Naive B cell (primary cell): ENCODE measurements at regions not wholly inside any gene's neighbourhood (a gene's known extent, or its start where the extent isn't known, plus 50 kb on each side); places are given as distances from the start of the nearest gene placed in this dataset.
A peak's percentile ranks its signal among the peaks of the same experiment; 100 is the strongest.
"Not testable (repeated sequence)": the region's sequence is repeated elsewhere in the genome, so short reads cannot be mapped to it uniquely, and the experiment has no call there.

Source experiments
- ATAC-seq, 2 donors: fragments of 150-1000 bp; cut with Tn5 transposase; 2 replicates each; pipeline ENCODE4 v1.10.0; 2021; ENCODE audit warnings: low read depth in 2 of 2, mild to moderate bottlenecking in 2 of 2, moderate library complexity in 2 of 2
- DNase-seq: peaks from one replicate; pipeline ENCODE4 v3.0.0; 2022
- H3K27ac Mint-ChIP-seq, 6 donors: one replicate each; pipeline ENCODE4 v1.8.0; 2020 to 2022; ENCODE audit warnings: mild to moderate bottlenecking in 6 of 6, mixed read lengths in 6 of 6, moderate library complexity in 5 of 6, inconsistent platforms in 2 of 6
- H3K27me3 Mint-ChIP-seq, 3 donors: one replicate each; pipeline ENCODE4 v1.8.0; 2021 to 2022; ENCODE audit warnings: mixed read lengths in 3 of 3, mild to moderate bottlenecking in 1 of 3
- H3K36me3 Mint-ChIP-seq, 2 donors: one replicate each; pipeline ENCODE4 v1.8.0; 2020 to 2022; ENCODE audit warnings: mixed read lengths in 2 of 2, inconsistent platforms in 1 of 2, mild to moderate bottlenecking in 1 of 2
- H3K4me1 Mint-ChIP-seq, 3 donors: one replicate each; pipeline ENCODE4 v1.8.0; 2020 to 2022; ENCODE audit warnings: mixed read lengths in 3 of 3, inconsistent platforms in 1 of 3, mild to moderate bottlenecking in 1 of 3, moderate library complexity in 1 of 3
- H3K4me3 Mint-ChIP-seq, 8 donors: one replicate each; pipeline ENCODE4 v1.8.0; 2020 to 2022; ENCODE audit warnings: mild to moderate bottlenecking in 8 of 8, mixed read lengths in 8 of 8, moderate library complexity in 8 of 8, inconsistent platforms in 2 of 8
- H3K9me3 Mint-ChIP-seq, 7 donors: one replicate each; pipeline ENCODE4 v1.8.0; 2020 to 2022; ENCODE audit warnings: mixed read lengths in 7 of 7, mild to moderate bottlenecking in 5 of 7, inconsistent platforms in 2 of 7, moderate library complexity in 1 of 7

DNA sequence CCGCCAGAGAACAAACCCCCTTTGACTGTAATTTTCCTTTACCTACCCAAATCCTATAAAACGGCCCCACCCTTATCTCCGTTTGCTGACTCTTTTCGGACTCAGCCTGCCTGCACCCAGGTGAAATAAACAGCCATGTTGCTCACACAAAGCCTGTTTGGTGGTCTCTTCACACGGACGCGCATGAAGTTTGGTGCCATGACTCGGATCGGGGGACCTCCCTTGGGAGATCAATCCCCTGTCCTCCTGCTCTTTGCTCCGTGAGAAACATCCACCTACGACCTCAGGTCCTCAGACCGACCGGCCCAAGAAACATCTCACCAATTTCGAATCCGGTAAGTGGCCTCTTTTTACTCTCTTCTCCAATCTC is 52.1 kb upstream of the FAM124A start:
- not testable (repeated sequence) for H3K4me3 Mint-ChIP-seq, H3K9me3 Mint-ChIP-seq, H3K27ac Mint-ChIP-seq, DNase-seq, H3K36me3 Mint-ChIP-seq, ATAC-seq, H3K4me1 Mint-ChIP-seq
- H3K27me3 Mint-ChIP-seq, result peaks cover 21 to 46% (median 44%) of the 10 kb centered on the region in 3 donors

DNA sequence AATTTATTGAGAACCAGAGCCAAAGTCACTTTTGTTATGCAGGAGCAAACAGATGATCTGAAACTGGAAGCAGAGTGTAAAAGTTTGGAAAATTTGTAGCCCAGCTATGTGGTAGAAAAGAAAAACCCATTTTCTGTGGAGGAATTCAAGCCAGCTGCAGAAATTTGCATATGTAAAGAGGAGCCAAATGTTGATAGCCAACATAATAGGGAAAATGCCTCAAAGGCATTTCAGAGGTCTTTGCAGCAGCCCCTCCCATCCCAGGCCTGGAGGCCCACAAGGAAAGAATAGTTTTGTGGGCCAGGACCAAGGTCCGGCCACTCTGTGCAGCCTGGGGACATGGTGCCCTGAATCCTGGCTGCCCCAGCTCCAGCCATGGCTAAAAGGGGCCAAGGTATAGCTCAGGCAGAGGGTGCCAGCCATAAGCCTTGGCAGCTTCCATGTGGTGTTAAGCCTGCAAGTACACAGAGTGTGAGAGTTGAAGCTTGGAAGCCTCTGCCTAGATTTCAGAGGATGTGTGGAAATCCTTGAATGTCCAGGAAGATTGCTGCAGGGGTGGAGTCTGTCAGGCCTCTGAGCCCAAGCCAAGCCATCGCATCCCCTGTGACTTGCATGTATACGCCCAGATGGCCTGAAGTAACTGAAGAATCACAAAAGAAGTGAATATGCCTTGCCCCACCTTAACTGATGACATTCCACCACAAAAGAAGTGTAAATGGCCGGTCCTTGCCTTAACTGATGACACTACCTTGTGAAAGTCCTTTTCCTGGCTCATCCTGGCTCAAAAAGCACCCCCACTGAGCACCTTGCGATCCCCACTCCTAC is 52.7 kb upstream of the FAM124A start:
- H3K36me3 Mint-ChIP-seq, H3K4me3 Mint-ChIP-seq, H3K9me3 Mint-ChIP-seq, DNase-seq, ATAC-seq, H3K4me1 Mint-ChIP-seq: not testable (repeated sequence)
- H3K27ac Mint-ChIP-seq, result peak overlapping the region in 1 of 6 donors; percentile 30
- peaks cover 26 to 52% (median 49%) of the 10 kb centered on the region in 3 donors for H3K27me3 Mint-ChIP-seq

DNA sequence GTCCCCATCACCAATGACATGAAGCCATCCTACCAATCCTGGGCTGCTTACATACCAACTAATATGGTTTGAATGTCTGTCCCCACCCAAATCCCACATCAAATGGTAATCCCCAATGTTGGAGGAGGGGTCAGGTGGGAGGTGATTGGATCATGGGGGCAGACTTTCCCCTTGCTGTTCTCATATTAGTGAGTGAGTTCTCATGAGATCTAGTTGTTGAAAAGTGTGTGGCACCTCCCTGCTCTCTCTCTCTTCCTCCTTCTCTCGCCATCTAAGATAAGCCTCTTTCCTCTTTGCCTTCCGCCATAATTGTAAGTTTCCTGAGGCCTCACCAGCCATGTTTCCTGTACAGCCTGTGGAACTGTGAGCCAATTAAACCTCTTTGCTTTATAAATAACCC is 53.6 kb upstream of the FAM124A start:
- Mint-ChIP-seq H3K27me3 (peaks cover 26 to 56% (median 47%) of the 10 kb centered on the region in 3 donors), H3K27ac (no peak overlapping the region), H3K9me3 (peaks cover 0 to 6% (median 3%) of the 10 kb centered on the region in 7 donors), H3K4me3 (no peak overlapping the region), H3K36me3 (no peaks in the 10 kb centered on the region), H3K4me1 (no peaks in the 10 kb centered on the region)
- ATAC-seq (no peak), DNase-seq (no peak)

DNA sequence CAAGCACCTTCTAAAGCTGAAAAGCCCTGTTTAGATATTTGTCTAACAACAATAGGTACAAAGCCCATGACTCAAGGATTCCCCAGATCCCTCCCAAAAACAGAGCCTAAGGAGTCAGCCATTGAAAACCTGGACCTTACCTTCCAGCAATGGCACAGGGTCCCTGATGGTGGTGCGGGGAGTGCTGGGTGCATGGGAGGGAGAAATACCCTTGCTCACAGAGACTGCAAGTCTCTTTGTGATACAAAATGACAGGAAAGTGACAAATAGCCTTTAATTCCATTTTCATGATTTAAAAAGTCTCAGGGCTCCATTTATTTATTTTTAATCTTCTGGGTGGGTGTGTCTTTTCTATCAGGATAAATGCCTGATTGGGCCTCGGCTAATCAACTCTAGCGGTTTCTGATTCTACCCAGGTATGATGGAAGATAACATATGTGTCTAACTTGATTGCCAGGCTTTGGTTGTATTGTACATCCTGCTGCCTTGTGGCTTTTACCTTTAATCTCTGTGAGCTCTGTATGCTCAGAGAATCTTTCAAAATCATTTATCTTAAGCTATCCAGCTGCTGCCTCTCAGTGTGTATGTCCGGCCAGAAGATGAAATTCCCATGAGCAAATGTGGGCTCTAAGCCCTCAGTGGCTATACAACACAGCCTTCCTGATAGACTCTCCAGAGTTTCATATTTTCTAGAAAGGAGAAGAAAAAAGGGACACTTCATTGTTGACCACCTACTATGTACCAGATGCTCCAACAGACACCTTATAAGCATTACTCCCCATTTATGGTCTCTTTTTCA is 54.6 kb upstream of the FAM124A start:
- H3K36me3 Mint-ChIP-seq, result no peaks in the 10 kb centered on the region
- H3K4me1 Mint-ChIP-seq, result no peaks in the 10 kb centered on the region
- DNase-seq (no peak), ATAC-seq (no peak)
- no peak overlapping the region for H3K27ac Mint-ChIP-seq
- H3K27me3 Mint-ChIP-seq, result peaks cover 26 to 60% (median 43%) of the 10 kb centered on the region in 3 donors
- H3K4me3 Mint-ChIP-seq, result no peak overlapping the region
- H3K9me3 Mint-ChIP-seq, result peaks cover 0 to 6% (median 3%) of the 10 kb centered on the region in 7 donors

DNA sequence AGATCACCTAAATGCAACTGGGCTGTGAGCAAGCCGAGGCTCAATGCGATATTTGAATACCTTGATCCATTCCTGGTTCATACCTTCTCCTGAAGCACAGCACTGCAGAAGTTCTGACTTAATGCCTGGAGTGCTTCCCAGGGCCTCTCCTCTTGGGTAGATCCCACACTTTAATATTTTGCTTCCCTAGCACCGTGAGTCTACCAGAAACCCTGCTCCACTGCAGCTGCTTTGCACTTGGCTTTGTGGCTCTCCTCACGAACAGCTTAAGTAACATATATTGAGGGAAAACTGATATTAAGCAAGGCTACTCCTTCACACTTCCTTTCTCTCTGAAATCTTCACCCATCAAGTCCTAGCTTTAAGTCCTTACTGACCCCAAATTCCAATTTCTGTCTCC is 51.6 kb upstream of the C13orf42 start:
- H3K4me3 Mint-ChIP-seq, result no peak overlapping the region
- H3K9me3 Mint-ChIP-seq, result peaks cover 0 to 6% (median 0%) of the 10 kb centered on the region in 7 donors
- no peaks in the 10 kb centered on the region for H3K4me1 Mint-ChIP-seq
- peak overlapping the region in 1 of 6 donors; percentile 1 for H3K27ac Mint-ChIP-seq
- no peaks in the 10 kb centered on the region for H3K36me3 Mint-ChIP-seq
- ATAC-seq (no peak), DNase-seq (no peak)
- H3K27me3 Mint-ChIP-seq, result peaks cover 15 to 31% (median 16%) of the 10 kb centered on the region in 3 donors
